ENCODE measurements at regions not wholly inside any gene's neighbourhood (a gene's known extent, or its start where the extent isn't known, plus 50 kb on each side); places are given as distances from the start of the nearest gene placed in this dataset.

DNA sequence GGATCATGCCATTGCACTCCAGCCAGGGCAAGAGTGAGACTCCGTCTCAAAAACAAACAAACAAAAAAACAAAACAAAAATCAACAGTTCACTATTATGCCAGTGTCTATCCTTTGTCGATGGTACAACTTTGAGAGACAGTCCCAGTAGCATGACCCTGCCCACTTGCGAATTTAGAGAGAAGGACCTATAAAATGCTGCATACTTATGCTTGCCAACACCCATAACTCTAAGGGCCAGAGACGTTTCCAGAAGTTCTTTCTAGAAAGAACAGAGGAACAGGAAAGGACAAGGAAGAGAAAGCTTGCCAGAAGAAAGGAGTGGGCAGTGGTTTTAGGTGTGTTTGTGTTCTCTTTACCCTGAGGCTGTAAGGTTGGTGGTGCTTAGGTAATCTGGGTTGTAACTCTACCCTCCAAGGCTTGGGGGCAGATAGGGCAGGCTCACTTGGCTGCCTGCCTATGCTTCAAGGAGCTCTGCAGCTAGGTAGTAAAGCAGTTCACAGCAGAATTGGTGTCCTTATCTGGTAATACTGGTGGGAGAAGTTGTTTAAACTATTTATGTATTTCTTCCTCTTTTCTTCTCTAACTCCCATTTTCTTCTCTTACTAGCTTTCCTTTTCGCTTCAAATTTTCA lies 50.6 kb upstream of the SPPL2A start:
- TF ChIP-seq POLR2AphosphoS5 (IDR thresholded peaks at IDR 0.05; ENCODE audit: low read depth, low read length) (no peak), POU2F2 (IDR thresholded peaks at IDR 0.05; ENCODE audit: low read depth, low read length) (no peak), POLR2A (IDR thresholded peaks at IDR 0.05; ENCODE audit: low read depth, low read length) (no peak)

Measured in GM12891 (cell line).